ENCODE measurements at regions not wholly inside any gene's neighbourhood (a gene's known extent, or its start where the extent isn't known, plus 50 kb on each side); places are given as distances from the start of the nearest gene placed in this dataset.
A peak's percentile ranks its signal among the peaks of the same experiment; 100 is the strongest.
"Not testable (repeated sequence)": the region's sequence is repeated elsewhere in the genome, so short reads cannot be mapped to it uniquely, and the experiment has no call there.

- DNase-seq: no peak
Observed at GRCh38 chr7:131038153-131038552, 289.5 kb upstream of the MKLN1 start.

- DNase-seq: no peak
Observed at GRCh38 chr7:131039355-131039762, 288.3 kb upstream of the MKLN1 start.

GRCh38 chr7:131039836-131040235 is 287.8 kb upstream of the MKLN1 start:
- DNase-seq: no peak

- peak in 25 of 58 donors; percentile 6 to 72 (median 22) for DNase-seq
Observed at GRCh38 chr7:131040467-131040932, 287.2 kb upstream of the MKLN1 start.

GRCh38 chr7:131041012-131041695 is 286.5 kb upstream of the MKLN1 start:
- DNase-seq: not testable (repeated sequence)

- DNase-seq: no peak
Observed at GRCh38 chr7:131042269-131043160, 285.2 kb upstream of the MKLN1 start.

GRCh38 chr7:131045526-131045925 is 282.1 kb upstream of the MKLN1 start:
- no peak for DNase-seq

GRCh38 chr7:131046246-131046645 is 281.4 kb upstream of the MKLN1 start:
- peak in 1 of 58 donors; percentile 19 for DNase-seq

GRCh38 chr7:131047651-131048304 is 279.9 kb upstream of the MKLN1 start:
- DNase-seq: no peak

- no peak for DNase-seq
Observed at GRCh38 chr7:131051304-131051703, 276.4 kb upstream of the MKLN1 start.

- no peak for DNase-seq
Observed at GRCh38 chr7:131052285-131052904, 275.3 kb upstream of the MKLN1 start.

- DNase-seq: no peak
Observed at GRCh38 chr7:131056007-131056406, 271.7 kb upstream of the MKLN1 start.

- peak in 2 of 58 donors; percentile 29 to 43 for DNase-seq
Observed at GRCh38 chr7:131057015-131057793, 270.5 kb upstream of the MKLN1 start.

GRCh38 chr7:131057794-131058070 is 269.9 kb upstream of the MKLN1 start:
- DNase-seq: no peak

- not testable (repeated sequence) for DNase-seq
Observed at GRCh38 chr7:131058561-131059288, 269.0 kb upstream of the MKLN1 start.

- not testable (repeated sequence) for DNase-seq
Observed at GRCh38 chr7:131059401-131059800, 268.3 kb upstream of the MKLN1 start.

- DNase-seq: no peak
Observed at GRCh38 chr7:131061158-131061557, 266.5 kb upstream of the MKLN1 start.

GRCh38 chr7:131061818-131062217 is 265.9 kb upstream of the MKLN1 start:
- no peak for DNase-seq

- no peak for DNase-seq
Observed at GRCh38 chr7:131066635-131067034, 261.0 kb upstream of the MKLN1 start.

- peak in 32 of 58 donors; percentile 7 to 62 (median 38) for DNase-seq
Observed at GRCh38 chr7:131067220-131067619, 260.5 kb upstream of the MKLN1 start.

Data from anterior cingulate cortex (tissue), 58 donors.